GM23248 (cell line): ENCODE measurements at regions not wholly inside any gene's neighbourhood (a gene's known extent, or its start where the extent isn't known, plus 50 kb on each side); places are given as distances from the start of the nearest gene placed in this dataset.
"Not testable (repeated sequence)": the region's sequence is repeated elsewhere in the genome, so short reads cannot be mapped to it uniquely, and the experiment has no call there.

Experiments
- EZH2 ChIP-seq: fragments of 200-600 bp; sonication (generic); IDR thresholded peaks from 2 replicates; pipeline ENCODE4 v1.6.1; 2018; ENCODE audit warnings: antibody characterized with exemption, mild to moderate bottlenecking; ENCODE audit not compliant: insufficient read depth, poor library complexity, severe bottlenecking
- EZH2phosphoT487 ChIP-seq: fragments of 200-600 bp; sonication (generic); IDR thresholded peaks from 2 replicates; pipeline ENCODE4 v1.6.1; 2018; ENCODE audit warnings: antibody characterized with exemption, moderate library complexity, mild to moderate bottlenecking, low read depth; ENCODE audit not compliant: insufficient read depth

- not testable (repeated sequence) for TF ChIP-seq EZH2, EZH2phosphoT487
These were observed 233.7 kb upstream of the FRG2C start for GRCh38 chr3:75430406-75430805.
